Panc1 (cell line): ENCODE measurements at regions not wholly inside any gene's neighbourhood (a gene's known extent, or its start where the extent isn't known, plus 50 kb on each side); places are given as distances from the start of the nearest gene placed in this dataset.

ENCODE experiments used
- CTCF ChIP-seq: fragments of 450-650 bp; IDR thresholded peaks from 2 replicates; pipeline ENCODE4 v1.5.1; 2017; ENCODE audit warnings: mild to moderate bottlenecking
- POLR2AphosphoS5 ChIP-seq: IDR thresholded peaks from 2 replicates; pipeline ENCODE4 v1.6.1; 2012; ENCODE audit warnings: mild to moderate bottlenecking, low read depth, low read length, moderate library complexity
- REST ChIP-seq, 2 experiments: IDR thresholded peaks; 2 replicates each; pipeline ENCODE4 v1.6.1; 2011 to 2012; ENCODE audit warnings: low read depth in 2 of 2, control low read depth in 1 of 2, low read length in 1 of 2, mild to moderate bottlenecking in 1 of 2, moderate library complexity in 1 of 2; ENCODE audit not compliant: insufficient read depth in 1 of 2

GRCh38 chr2:61590214-61590613, 52.1 kb upstream of the XPO1 start:
- TF ChIP-seq CTCF (no peak), REST (IDR thresholded peaks at IDR 0.05; ENCODE audit: insufficient read depth in 1 of 2, low read depth in 2 of 2, low read length in 1 of 2) (no peak), POLR2AphosphoS5 (no peak)
